ENCODE measurements at regions not wholly inside any gene's neighbourhood (a gene's known extent, or its start where the extent isn't known, plus 50 kb on each side); places are given as distances from the start of the nearest gene placed in this dataset.

DNA sequence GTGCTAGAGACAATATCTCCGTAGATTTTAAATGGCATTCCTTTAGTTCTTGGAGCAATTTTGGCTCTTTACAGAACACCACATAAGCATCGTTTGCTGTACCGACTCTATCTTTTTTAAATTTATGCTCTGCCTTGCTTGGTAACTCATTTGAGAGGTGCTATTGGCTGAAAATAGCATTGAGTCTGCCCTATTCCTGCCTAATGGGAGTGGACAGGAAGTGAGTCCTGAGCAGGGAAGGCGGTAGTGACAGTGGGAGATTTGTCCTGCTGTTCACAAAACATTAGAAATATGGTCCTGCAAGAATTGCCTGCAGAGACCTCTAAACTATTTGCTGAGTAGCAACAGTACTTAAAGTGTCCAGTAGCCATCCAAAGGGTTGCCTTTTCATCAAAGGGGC lies 115.2 kb upstream of the IFNE start:
- DNase-seq, result no peak

GRCh38 chr9:21598749-21599148 lies 116.6 kb upstream of the IFNE start:
- Histone ChIP-seq H3K4me3 (no peak overlapping the region), H3K9me3 (no peaks in the 10 kb centered on the region), H3K27me3 (ENCODE audit: insufficient read depth in 3 of 3, low read length in 2 of 3) (no peaks in the 10 kb centered on the region), H3K4me1 (no peaks in the 10 kb centered on the region), H3K36me3 (ENCODE audit: insufficient read depth in 1 of 2, low read depth in 1 of 2) (no peaks in the 10 kb centered on the region), H3K27ac (no peak overlapping the region)
- no peak for TF ChIP-seq CTCF (IDR thresholded peaks at IDR 0.05)
- DNase-seq, result no peak
- intact Hi-C loops (cut with DNase I), result no loop called here
- WGBS, 3 donors, result 89 to 93% (median 92%) methylated on average over 2 of the region's 2 CpGs
- ATAC-seq, result no peak

More for the DNA sequence above, 115.2 kb upstream of the IFNE start:
- TF ChIP-seq CTCF (IDR thresholded peaks at IDR 0.05), result no peak
- Histone ChIP-seq H3K4me1 (no peaks in the 10 kb centered on the region), H3K27ac (no peak overlapping the region), H3K9me3 (no peaks in the 10 kb centered on the region), H3K4me3 (no peak overlapping the region), H3K27me3 (ENCODE audit: insufficient read depth in 3 of 3, low read length in 2 of 3) (no peaks in the 10 kb centered on the region), H3K36me3 (ENCODE audit: insufficient read depth in 1 of 2, low read depth in 1 of 2) (no peaks in the 10 kb centered on the region)
- intact Hi-C loops (cut with DNase I), result no loop called here
- ATAC-seq, result no peak
- 56 to 65% (median 59%) methylated on average over 4 of the region's 4 CpGs for WGBS, 3 donors

DNA sequence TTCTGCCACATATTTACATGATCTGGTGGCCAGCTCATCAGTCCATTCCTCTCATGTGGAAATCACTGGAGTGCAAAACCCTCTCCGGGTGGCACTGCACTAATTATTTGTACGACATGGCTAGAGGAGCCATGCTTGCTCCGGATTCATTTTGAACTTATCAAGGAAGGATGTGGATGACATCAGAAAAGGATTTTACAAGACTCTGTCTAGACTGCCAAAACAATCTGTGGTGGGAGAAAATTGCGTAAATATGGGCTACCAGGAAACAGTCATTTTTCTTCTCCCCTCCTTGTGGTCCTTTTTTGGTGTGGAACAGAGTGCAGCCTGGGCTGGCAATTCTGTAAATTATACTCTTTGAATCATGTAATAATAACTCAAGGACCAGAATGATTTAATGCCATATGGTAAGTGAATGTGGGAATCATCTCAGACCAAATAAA lies 123.4 kb upstream of the IFNE start:
- no peak for TF ChIP-seq CTCF (IDR thresholded peaks at IDR 0.05)
- H3K36me3 ChIP-seq (ENCODE audit: insufficient read depth in 1 of 2, low read depth in 1 of 2), result no peaks in the 10 kb centered on the region
- DNase-seq, result no peak
- H3K9me3 ChIP-seq, result no peaks in the 10 kb centered on the region
- H3K4me1 ChIP-seq, result no peaks in the 10 kb centered on the region
- peaks cover 0 to 4% (median 0%) of the 10 kb centered on the region in 3 donors for H3K27me3 ChIP-seq (ENCODE audit: insufficient read depth in 3 of 3, low read length in 2 of 3)
- intact Hi-C loops (cut with DNase I), result no loop called here
- H3K27ac ChIP-seq, result no peak overlapping the region
- ATAC-seq, result no peak
- no peak overlapping the region for H3K4me3 ChIP-seq
- WGBS, 3 donors, result 66 to 69% (median 67%) methylated on average over 4 of the region's 4 CpGs

DNA sequence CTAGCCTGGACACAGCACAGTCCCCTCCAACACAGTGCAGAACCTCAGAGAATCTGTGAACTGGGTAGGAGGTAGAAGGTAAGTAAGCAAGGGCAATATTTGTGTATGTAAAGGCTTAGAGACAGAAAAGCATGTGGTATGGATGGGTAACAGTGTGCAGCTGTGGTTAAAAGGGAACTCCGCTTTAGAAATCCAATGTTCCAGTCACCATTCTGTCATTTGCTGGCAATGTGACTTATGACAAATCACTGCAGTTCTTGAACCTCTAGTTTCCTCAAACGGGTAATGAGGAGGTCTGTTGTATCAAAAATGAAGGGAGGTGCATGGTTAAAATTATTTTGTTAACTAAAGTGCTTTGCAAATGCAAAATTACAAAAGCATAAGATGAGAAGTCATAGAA lies 125.5 kb upstream of the IFNE start:
- 62 to 78% (median 65%) methylated on average over 2 of the region's 2 CpGs for WGBS, 3 donors
- Histone ChIP-seq H3K27ac (no peak overlapping the region), H3K4me1 (no peaks in the 10 kb centered on the region), H3K4me3 (no peak overlapping the region), H3K9me3 (no peaks in the 10 kb centered on the region), H3K36me3 (ENCODE audit: insufficient read depth in 1 of 2, low read depth in 1 of 2) (no peaks in the 10 kb centered on the region), H3K27me3 (ENCODE audit: insufficient read depth in 3 of 3, low read length in 2 of 3) (peaks cover 0 to 4% (median 0%) of the 10 kb centered on the region in 3 donors)
- intact Hi-C loops (cut with DNase I), result no loop called here
- DNase-seq (no peak), ATAC-seq (no peak)
- TF ChIP-seq CTCF (IDR thresholded peaks at IDR 0.05), result no peak

GRCh38 chr9:21608200-21608599 lies 126.1 kb upstream of the IFNE start:
- no peaks in the 10 kb centered on the region for H3K9me3 ChIP-seq
- 79 to 82% (median 79%) methylated on average over 5 of the region's 5 CpGs for WGBS, 3 donors
- H3K36me3 ChIP-seq (ENCODE audit: insufficient read depth in 1 of 2, low read depth in 1 of 2), result no peaks in the 10 kb centered on the region
- TF ChIP-seq CTCF (IDR thresholded peaks at IDR 0.05), result no peak
- ATAC-seq (no peak), DNase-seq (no peak)
- peaks cover 0 to 4% (median 0%) of the 10 kb centered on the region in 3 donors for H3K27me3 ChIP-seq (ENCODE audit: insufficient read depth in 3 of 3, low read length in 2 of 3)
- H3K4me3 ChIP-seq, result no peak overlapping the region
- intact Hi-C loops (cut with DNase I), result no loop called here
- H3K27ac ChIP-seq, result no peak overlapping the region
- H3K4me1 ChIP-seq, result no peaks in the 10 kb centered on the region
